Fibroblast of lung (primary cell): ENCODE measurements at regions not wholly inside any gene's neighbourhood (a gene's known extent, or its start where the extent isn't known, plus 50 kb on each side); places are given as distances from the start of the nearest gene placed in this dataset.

Source experiments
- EZH2 ChIP-seq: IDR thresholded peaks from 2 replicates; pipeline ENCODE4 v1.5.1; 2012; ENCODE audit warnings: low read length, control low read depth, mild to moderate bottlenecking; ENCODE audit errors: missing control alignments
- TF ChIP-seq, protein P1 (sequence below), 2 donors: IDR thresholded peaks in 1 of 2; conservative IDR thresholded peaks in 1 of 2; 1 replicate in 1 of 2; 2 replicates in 1 of 2; pipeline ENCODE4 v1.5.1; 2011 to 2012; ENCODE audit warnings: low read length in 2 of 2, control low read depth in 1 of 2, inconsistent platforms in 1 of 2, low read depth in 1 of 2, mild to moderate bottlenecking in 1 of 2

GRCh38 chrX:122245943-122246342 lies 938.1 kb upstream of the GRIA3 start:
- TF ChIP-seq, protein P1, sequence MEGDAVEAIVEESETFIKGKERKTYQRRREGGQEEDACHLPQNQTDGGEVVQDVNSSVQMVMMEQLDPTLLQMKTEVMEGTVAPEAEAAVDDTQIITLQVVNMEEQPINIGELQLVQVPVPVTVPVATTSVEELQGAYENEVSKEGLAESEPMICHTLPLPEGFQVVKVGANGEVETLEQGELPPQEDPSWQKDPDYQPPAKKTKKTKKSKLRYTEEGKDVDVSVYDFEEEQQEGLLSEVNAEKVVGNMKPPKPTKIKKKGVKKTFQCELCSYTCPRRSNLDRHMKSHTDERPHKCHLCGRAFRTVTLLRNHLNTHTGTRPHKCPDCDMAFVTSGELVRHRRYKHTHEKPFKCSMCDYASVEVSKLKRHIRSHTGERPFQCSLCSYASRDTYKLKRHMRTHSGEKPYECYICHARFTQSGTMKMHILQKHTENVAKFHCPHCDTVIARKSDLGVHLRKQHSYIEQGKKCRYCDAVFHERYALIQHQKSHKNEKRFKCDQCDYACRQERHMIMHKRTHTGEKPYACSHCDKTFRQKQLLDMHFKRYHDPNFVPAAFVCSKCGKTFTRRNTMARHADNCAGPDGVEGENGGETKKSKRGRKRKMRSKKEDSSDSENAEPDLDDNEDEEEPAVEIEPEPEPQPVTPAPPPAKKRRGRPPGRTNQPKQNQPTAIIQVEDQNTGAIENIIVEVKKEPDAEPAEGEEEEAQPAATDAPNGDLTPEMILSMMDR (conservative IDR thresholded peaks at IDR 0.05 in 1 of 2, IDR thresholded peaks at IDR 0.05 in 1 of 2; ENCODE audit: low read depth in 1 of 2, low read length in 2 of 2): no peak
- TF ChIP-seq EZH2: no peak
